Transverse colon (tissue), 4 donors: ENCODE measurements at regions not wholly inside any gene's neighbourhood (a gene's known extent, or its start where the extent isn't known, plus 50 kb on each side); places are given as distances from the start of the nearest gene placed in this dataset.

Experiments used
- POLR2A ChIP-seq: fragments of 450-650 bp; IDR thresholded peaks from one replicate; pipeline ENCODE4 v1.6.1; 2016; ENCODE audit warnings: antibody characterized with exemption, mild to moderate bottlenecking, moderate library complexity
- POLR2AphosphoS5 ChIP-seq, 3 donors: sonication (generic); formaldehyde crosslinking; IDR thresholded peaks; one replicate each; pipeline ENCODE4 v1.6.1; 2016; ENCODE audit warnings: antibody characterized with exemption in 3 of 3
- TF ChIP-seq, protein P1 (sequence below), 5 experiments: fragments of 200-600 bp in 3 of 5; fragments of 450-650 bp in 2 of 5; sonication (generic) in 3 of 5; IDR thresholded peaks; 1 replicate in 2 of 5; 2 replicates in 3 of 5; pipeline ENCODE4 v1.5.1; 2016 to 2017; ENCODE audit warnings: antibody characterized with exemption in 5 of 5, inconsistent platforms in 3 of 5, mild to moderate bottlenecking in 2 of 5, moderate library complexity in 1 of 5

DNA sequence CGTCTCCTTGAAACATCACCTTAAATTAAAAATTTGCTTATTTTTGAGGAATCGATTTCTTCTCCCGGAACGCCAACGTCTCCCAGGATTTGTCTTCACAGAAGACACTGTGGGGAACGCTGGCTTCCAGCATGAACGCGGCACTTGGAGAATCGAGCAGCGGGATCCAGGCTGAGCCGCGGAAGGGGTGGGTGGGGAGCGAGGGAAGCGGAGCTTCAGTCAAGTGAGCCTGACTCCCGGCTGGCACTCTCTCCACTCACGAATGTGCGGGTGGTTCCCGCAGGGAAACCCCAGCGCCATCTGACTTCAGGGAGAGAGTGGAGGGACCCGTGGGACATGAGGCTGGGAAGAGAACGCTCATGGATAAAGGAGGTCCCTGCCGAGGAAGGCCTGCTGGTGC lies 506.0 kb upstream of the TMEM132C start:
- no peak for TF ChIP-seq POLR2A
- TF ChIP-seq, protein P1, sequence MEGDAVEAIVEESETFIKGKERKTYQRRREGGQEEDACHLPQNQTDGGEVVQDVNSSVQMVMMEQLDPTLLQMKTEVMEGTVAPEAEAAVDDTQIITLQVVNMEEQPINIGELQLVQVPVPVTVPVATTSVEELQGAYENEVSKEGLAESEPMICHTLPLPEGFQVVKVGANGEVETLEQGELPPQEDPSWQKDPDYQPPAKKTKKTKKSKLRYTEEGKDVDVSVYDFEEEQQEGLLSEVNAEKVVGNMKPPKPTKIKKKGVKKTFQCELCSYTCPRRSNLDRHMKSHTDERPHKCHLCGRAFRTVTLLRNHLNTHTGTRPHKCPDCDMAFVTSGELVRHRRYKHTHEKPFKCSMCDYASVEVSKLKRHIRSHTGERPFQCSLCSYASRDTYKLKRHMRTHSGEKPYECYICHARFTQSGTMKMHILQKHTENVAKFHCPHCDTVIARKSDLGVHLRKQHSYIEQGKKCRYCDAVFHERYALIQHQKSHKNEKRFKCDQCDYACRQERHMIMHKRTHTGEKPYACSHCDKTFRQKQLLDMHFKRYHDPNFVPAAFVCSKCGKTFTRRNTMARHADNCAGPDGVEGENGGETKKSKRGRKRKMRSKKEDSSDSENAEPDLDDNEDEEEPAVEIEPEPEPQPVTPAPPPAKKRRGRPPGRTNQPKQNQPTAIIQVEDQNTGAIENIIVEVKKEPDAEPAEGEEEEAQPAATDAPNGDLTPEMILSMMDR (IDR thresholded peaks at IDR 0.05): no peak
- no peak for TF ChIP-seq POLR2AphosphoS5 (IDR thresholded peaks at IDR 0.05)
